CD4-positive, CD25-positive, alpha-beta regulatory T cell (primary cell): ENCODE measurements at regions not wholly inside any gene's neighbourhood (a gene's known extent, or its start where the extent isn't known, plus 50 kb on each side); places are given as distances from the start of the nearest gene placed in this dataset.
A peak's percentile ranks its signal among the peaks of the same experiment; 100 is the strongest.

Experiments
- ATAC-seq, 2 donors: fragments of 150-1000 bp; cut with Tn5 transposase; one replicate each; pipeline ENCODE4 v1.10.0; 2021; ENCODE audit warnings: low read depth in 2 of 2, moderate number of reproducible peaks in 2 of 2, moderate library complexity in 1 of 2
- DNase-seq, 3 donors: peaks; one replicate each; pipeline versions ENCODE4 v3.0.0 to v3.0.0-alpha.2; 2012 to 2022; ENCODE audit warnings: mixed read lengths in 1 of 3
- H3K27ac ChIP-seq: one replicate; pipeline ENCODE4 v1.7.0; 2013; ENCODE audit warnings: mild to moderate bottlenecking, low read length; ENCODE audit not compliant: insufficient read depth, poor library complexity, severe bottlenecking
- H3K27me3 ChIP-seq: one replicate; pipeline ENCODE4 v1.7.0; 2013; ENCODE audit warnings: low read length; ENCODE audit not compliant: control insufficient read depth, insufficient read depth
- H3K36me3 ChIP-seq: one replicate; pipeline ENCODE4 v1.7.0; 2013; ENCODE audit warnings: mild to moderate bottlenecking, low read length, moderate library complexity; ENCODE audit not compliant: control insufficient read depth, insufficient read depth
- H3K4me1 ChIP-seq: 2 replicates; pipeline ENCODE4 v1.7.0; 2013; ENCODE audit warnings: mild to moderate bottlenecking, low read length; ENCODE audit not compliant: insufficient read depth, control insufficient read depth, poor library complexity, severe bottlenecking
- H3K4me3 ChIP-seq: one replicate; pipeline ENCODE4 v1.7.0; 2013; ENCODE audit warnings: low read depth, mild to moderate bottlenecking, low read length, moderate library complexity
- H3K9me3 ChIP-seq, 2 experiments: 1 replicate in 1 of 2; 2 replicates in 1 of 2; pipeline ENCODE4 v1.7.0; 2013; ENCODE audit warnings: low read length in 2 of 2, mild to moderate bottlenecking in 1 of 2, moderate library complexity in 1 of 2; ENCODE audit not compliant: control insufficient read depth in 2 of 2
- H3K27ac Mint-ChIP-seq, 3 donors: one replicate each; pipeline ENCODE4 v1.8.0; 2020 to 2022; ENCODE audit warnings: mild to moderate bottlenecking in 3 of 3, mixed read lengths in 3 of 3, moderate library complexity in 2 of 3
- H3K27me3 Mint-ChIP-seq: one replicate; pipeline ENCODE4 v1.8.0; 2022; ENCODE audit warnings: mild to moderate bottlenecking, mixed read lengths
- H3K36me3 Mint-ChIP-seq: one replicate; pipeline ENCODE4 v1.8.0; 2020; ENCODE audit warnings: mixed read lengths
- H3K4me1 Mint-ChIP-seq, 4 donors: one replicate each; pipeline ENCODE4 v1.8.0; 2020 to 2022; ENCODE audit warnings: mixed read lengths in 4 of 4, mild to moderate bottlenecking in 1 of 4
- H3K4me3 Mint-ChIP-seq, 4 donors: one replicate each; pipeline ENCODE4 v1.8.0; 2020 to 2022; ENCODE audit warnings: mild to moderate bottlenecking in 4 of 4, mixed read lengths in 4 of 4, moderate library complexity in 3 of 4
- H3K9me3 Mint-ChIP-seq, 7 donors: one replicate each; pipeline ENCODE4 v1.8.0; 2020 to 2022; ENCODE audit warnings: mixed read lengths in 7 of 7, mild to moderate bottlenecking in 3 of 7, moderate library complexity in 2 of 7

GRCh38 chr12:83318386-83319098, 631.8 kb downstream of the TMTC2 start:
- H3K27me3 Mint-ChIP-seq = no peaks in the 10 kb centered on the region
- DNase-seq = no peak
- H3K27me3 ChIP-seq = no peaks in the 10 kb centered on the region
- H3K4me1 ChIP-seq = no peaks in the 10 kb centered on the region
- no peak overlapping the region for H3K4me3 ChIP-seq
- H3K36me3 ChIP-seq = no peaks in the 10 kb centered on the region
- no peaks in the 10 kb centered on the region for H3K9me3 ChIP-seq
- no peaks in the 10 kb centered on the region for H3K36me3 Mint-ChIP-seq
- no peaks in the 10 kb centered on the region for H3K4me1 Mint-ChIP-seq
- no peak for ATAC-seq
- peaks cover 0 to 6% (median 0%) of the 10 kb centered on the region in 7 donors for H3K9me3 Mint-ChIP-seq
- H3K4me3 Mint-ChIP-seq = no peak overlapping the region
- H3K27ac Mint-ChIP-seq = no peak overlapping the region
- no peak overlapping the region for H3K27ac ChIP-seq

GRCh38 chr12:83317595-83317994, 630.9 kb downstream of the TMTC2 start:
- no peak overlapping the region for H3K27ac ChIP-seq
- Mint-ChIP-seq H3K27me3 (no peaks in the 10 kb centered on the region), H3K4me3 (no peak overlapping the region), H3K27ac (no peak overlapping the region), H3K36me3 (no peaks in the 10 kb centered on the region), H3K9me3 (peaks cover 0 to 6% (median 0%) of the 10 kb centered on the region in 7 donors), H3K4me1 (no peaks in the 10 kb centered on the region)
- ATAC-seq = no peak
- no peak for DNase-seq
- H3K36me3 ChIP-seq = no peaks in the 10 kb centered on the region
- H3K27me3 ChIP-seq = no peaks in the 10 kb centered on the region
- H3K9me3 ChIP-seq = no peaks in the 10 kb centered on the region
- no peaks in the 10 kb centered on the region for H3K4me1 ChIP-seq
- H3K4me3 ChIP-seq = no peak overlapping the region

DNA sequence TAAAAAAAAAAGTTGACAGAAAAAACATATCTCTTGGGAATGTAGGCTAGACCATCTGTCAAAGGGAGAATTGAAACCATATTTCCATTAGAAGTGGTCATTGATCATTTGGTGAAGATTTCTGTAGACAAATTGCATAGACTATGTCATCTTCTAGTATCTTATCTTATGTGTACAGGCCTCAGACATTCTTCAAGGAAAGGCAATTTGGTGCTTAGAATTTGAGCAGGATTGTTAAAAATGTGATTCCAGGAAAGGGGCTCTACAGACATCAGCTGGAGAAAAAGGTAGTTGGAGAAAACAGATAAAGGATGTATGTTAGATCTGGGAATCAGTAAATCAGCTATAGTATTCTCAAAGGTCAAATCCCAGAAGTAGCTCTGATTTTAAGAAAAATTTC, 627.1 kb downstream of the TMTC2 start:
- H3K9me3 ChIP-seq = no peaks in the 10 kb centered on the region
- H3K4me1 ChIP-seq = no peaks in the 10 kb centered on the region
- H3K36me3 ChIP-seq = no peaks in the 10 kb centered on the region
- no peaks in the 10 kb centered on the region for H3K27me3 ChIP-seq
- no peak for ATAC-seq
- Mint-ChIP-seq H3K27ac (peak overlapping the region in 1 of 3 donors; percentile 50), H3K9me3 (peaks cover 0 to 3% (median 0%) of the 10 kb centered on the region in 7 donors), H3K36me3 (no peaks in the 10 kb centered on the region), H3K4me3 (no peak overlapping the region), H3K4me1 (no peaks in the 10 kb centered on the region), H3K27me3 (no peaks in the 10 kb centered on the region)
- no peak for DNase-seq
- H3K4me3 ChIP-seq = no peak overlapping the region
- no peak overlapping the region for H3K27ac ChIP-seq

DNA sequence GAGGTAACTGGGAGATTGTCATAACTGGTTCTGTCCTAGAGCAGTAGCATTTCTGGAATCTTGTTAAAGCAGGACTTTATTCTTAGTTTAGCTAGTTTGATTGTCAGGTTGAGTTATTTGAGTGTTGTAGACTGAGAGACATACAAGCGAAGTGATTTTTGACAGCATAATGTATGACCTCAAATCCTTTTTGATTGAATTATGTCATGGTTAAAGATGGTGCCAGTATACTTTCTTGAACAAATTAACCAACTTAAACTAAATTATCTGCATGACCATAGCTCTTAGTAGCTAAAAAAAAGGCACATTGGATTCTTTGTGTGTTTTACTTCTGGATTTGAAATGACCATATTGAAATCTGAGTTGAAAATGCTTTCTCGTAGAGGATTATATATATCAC, 626.6 kb downstream of the TMTC2 start:
- Histone ChIP-seq H3K27ac (no peak overlapping the region), H3K4me3 (no peak overlapping the region), H3K9me3 (no peaks in the 10 kb centered on the region), H3K36me3 (no peaks in the 10 kb centered on the region), H3K4me1 (no peaks in the 10 kb centered on the region), H3K27me3 (no peaks in the 10 kb centered on the region)
- no peak for ATAC-seq
- DNase-seq = no peak
- no peaks in the 10 kb centered on the region for H3K4me1 Mint-ChIP-seq
- H3K27me3 Mint-ChIP-seq = no peaks in the 10 kb centered on the region
- peaks cover 0 to 3% (median 0%) of the 10 kb centered on the region in 7 donors for H3K9me3 Mint-ChIP-seq
- no peak overlapping the region for H3K27ac Mint-ChIP-seq
- no peaks in the 10 kb centered on the region for H3K36me3 Mint-ChIP-seq
- no peak overlapping the region for H3K4me3 Mint-ChIP-seq

DNA sequence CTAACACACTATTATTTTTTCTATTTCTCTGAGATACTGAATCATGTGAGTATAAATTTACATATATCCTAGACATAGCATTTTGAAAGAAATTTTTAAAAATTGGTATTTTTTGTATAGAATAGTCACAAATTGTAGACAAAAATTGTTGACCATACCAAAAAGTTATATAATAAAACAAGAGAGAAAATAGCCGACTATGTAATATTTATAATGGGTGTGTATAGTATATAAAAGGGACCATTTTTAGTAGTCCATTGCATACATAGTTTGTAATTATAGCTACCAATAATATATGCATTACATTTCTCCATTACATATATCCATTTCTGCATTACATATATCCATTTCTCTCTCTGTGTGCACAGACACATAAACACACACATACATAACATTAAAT, 590.2 kb downstream of the TMTC2 start:
- no peaks in the 10 kb centered on the region for H3K9me3 ChIP-seq
- DNase-seq = no peak
- Mint-ChIP-seq H3K27me3 (no peaks in the 10 kb centered on the region), H3K9me3 (peaks cover 0 to 10% (median 7%) of the 10 kb centered on the region in 7 donors), H3K4me3 (no peak overlapping the region), H3K27ac (no peak overlapping the region), H3K36me3 (no peaks in the 10 kb centered on the region), H3K4me1 (no peaks in the 10 kb centered on the region)
- no peak for ATAC-seq
- no peaks in the 10 kb centered on the region for H3K4me1 ChIP-seq
- no peak overlapping the region for H3K27ac ChIP-seq
- H3K4me3 ChIP-seq = no peak overlapping the region
- H3K36me3 ChIP-seq = no peaks in the 10 kb centered on the region
- H3K27me3 ChIP-seq = no peaks in the 10 kb centered on the region

- no peak overlapping the region for H3K27ac ChIP-seq
- H3K27me3 ChIP-seq = no peaks in the 10 kb centered on the region
- no peaks in the 10 kb centered on the region for H3K4me1 ChIP-seq
- Mint-ChIP-seq H3K27me3 (no peaks in the 10 kb centered on the region), H3K36me3 (no peaks in the 10 kb centered on the region), H3K27ac (no peak overlapping the region), H3K4me1 (no peaks in the 10 kb centered on the region), H3K9me3 (peaks cover 0 to 13% (median 5%) of the 10 kb centered on the region in 7 donors), H3K4me3 (no peak overlapping the region)
- DNase-seq = no peak
- no peak overlapping the region for H3K4me3 ChIP-seq
- no peak for ATAC-seq
- no peaks in the 10 kb centered on the region for H3K9me3 ChIP-seq
- no peaks in the 10 kb centered on the region for H3K36me3 ChIP-seq
These were observed 584.5 kb downstream of the TMTC2 start for GRCh38 chr12:83271201-83271600.

- no peaks in the 10 kb centered on the region for H3K27me3 ChIP-seq
- H3K4me3 Mint-ChIP-seq = no peak overlapping the region
- ATAC-seq = no peak
These were observed 579.1 kb downstream of the TMTC2 start for GRCh38 chr12:83265808-83266207.

DNA sequence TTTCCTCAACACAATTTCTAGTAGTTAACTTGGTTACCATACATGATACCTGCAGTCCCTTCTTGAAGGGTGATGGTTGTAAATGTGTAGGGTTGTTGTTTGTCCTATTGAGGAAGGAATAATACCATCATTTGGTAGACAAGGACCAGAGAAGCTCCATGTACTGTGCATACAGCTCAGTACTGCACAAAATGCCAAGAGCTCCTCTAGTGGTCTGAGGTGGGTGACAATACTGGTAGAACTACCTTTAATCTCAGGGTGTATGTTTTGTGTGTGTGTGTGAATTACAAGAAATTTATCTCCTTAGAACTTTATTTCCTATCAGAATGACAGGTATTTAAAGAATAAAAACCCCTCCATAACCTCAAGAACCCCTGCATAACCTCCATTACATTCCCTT, 575.3 kb downstream of the TMTC2 start:
- no peak for ATAC-seq
- Histone ChIP-seq H3K27me3 (no peaks in the 10 kb centered on the region), H3K4me3 (no peak overlapping the region), H3K4me1 (no peaks in the 10 kb centered on the region), H3K27ac (no peak overlapping the region), H3K36me3 (no peaks in the 10 kb centered on the region), H3K9me3 (no peaks in the 10 kb centered on the region)
- Mint-ChIP-seq H3K27me3 (no peaks in the 10 kb centered on the region), H3K36me3 (no peaks in the 10 kb centered on the region), H3K27ac (no peak overlapping the region), H3K9me3 (no peaks in the 10 kb centered on the region), H3K4me1 (no peaks in the 10 kb centered on the region), H3K4me3 (no peak overlapping the region)
- DNase-seq = no peak

More at GRCh38 chr12:83265808-83266207, 579.1 kb downstream of the TMTC2 start:
- Mint-ChIP-seq H3K4me1 (no peaks in the 10 kb centered on the region), H3K36me3 (no peaks in the 10 kb centered on the region), H3K9me3 (peaks cover 0 to 4% (median 0%) of the 10 kb centered on the region in 7 donors), H3K27me3 (no peaks in the 10 kb centered on the region), H3K27ac (no peak overlapping the region)
- Histone ChIP-seq H3K27ac (no peak overlapping the region), H3K4me1 (no peaks in the 10 kb centered on the region), H3K9me3 (no peaks in the 10 kb centered on the region), H3K4me3 (no peak overlapping the region), H3K36me3 (no peaks in the 10 kb centered on the region)
- no peak for DNase-seq
